ENCODE measurements at regions not wholly inside any gene's neighbourhood (a gene's known extent, or its start where the extent isn't known, plus 50 kb on each side); places are given as distances from the start of the nearest gene placed in this dataset.

GRCh38 chr10:57786331-57786730 is 481.4 kb downstream of the IPMK start (continued):
- TF ChIP-seq TOX (CRISPR knock-in tag; IDR thresholded peaks at IDR 0.05; ENCODE audit: borderline replicate concordance) (no peak), ISL1 (CRISPR knock-in tag; IDR thresholded peaks at IDR 0.05) (no peak), CSDC2 (CRISPR knock-in tag; IDR thresholded peaks at IDR 0.05) (no peak), TSHZ2 (CRISPR knock-in tag; IDR thresholded peaks at IDR 0.05) (no peak), ESRRG (CRISPR knock-in tag; IDR thresholded peaks at IDR 0.05) (no peak)

- ATAC-seq, result no peak
- no peak for TF ChIP-seq POU6F1 (CRISPR knock-in tag; IDR thresholded peaks at IDR 0.05; ENCODE audit: borderline replicate concordance, low read depth)
- TF ChIP-seq BACH2 (CRISPR knock-in tag; IDR thresholded peaks at IDR 0.05; ENCODE audit: borderline replicate concordance), result no peak
Observed at GRCh38 chr10:57785546-57785945, 482.1 kb downstream of the IPMK start.

GRCh38 chr10:57785068-57785467 is 482.6 kb downstream of the IPMK start:
- no peak for ATAC-seq
- TF ChIP-seq POU6F1 (CRISPR knock-in tag; IDR thresholded peaks at IDR 0.05; ENCODE audit: borderline replicate concordance, low read depth) (no peak), ISL1 (CRISPR knock-in tag; IDR thresholded peaks at IDR 0.05) (peak; percentile 71)

- no peak for ATAC-seq
- no peak for TF ChIP-seq BACH2 (CRISPR knock-in tag; IDR thresholded peaks at IDR 0.05; ENCODE audit: borderline replicate concordance)
- TF ChIP-seq TCF4 (CRISPR knock-in tag; IDR thresholded peaks at IDR 0.05; ENCODE audit: borderline replicate concordance), result no peak
- no peak for TF ChIP-seq ZNF565 (CRISPR knock-in tag; conservative IDR thresholded peaks at IDR 0.05; ENCODE audit: low read depth)
- TF ChIP-seq TOX (CRISPR knock-in tag; IDR thresholded peaks at IDR 0.05; ENCODE audit: borderline replicate concordance), result no peak
- TF ChIP-seq CSRNP3 (CRISPR knock-in tag; IDR thresholded peaks at IDR 0.05), result no peak
- no peak for TF ChIP-seq ZC3H10 (CRISPR knock-in tag; IDR thresholded peaks at IDR 0.05)
- TF ChIP-seq CREB5 (CRISPR knock-in tag; IDR thresholded peaks at IDR 0.05; ENCODE audit: low read depth), result no peak
- TF ChIP-seq CSDC2 (CRISPR knock-in tag; IDR thresholded peaks at IDR 0.05), result no peak
Observed at GRCh38 chr10:57776688-57777432, 490.8 kb downstream of the IPMK start.

GRCh38 chr10:57775250-57775649 is 492.4 kb downstream of the IPMK start:
- no peak for TF ChIP-seq PATZ1 (CRISPR knock-in tag; IDR thresholded peaks at IDR 0.05; ENCODE audit: borderline replicate concordance)
- no peak for TF ChIP-seq RARB (CRISPR knock-in tag; IDR thresholded peaks at IDR 0.05)
- ATAC-seq, result no peak
